ENCODE measurements at regions not wholly inside any gene's neighbourhood (a gene's known extent, or its start where the extent isn't known, plus 50 kb on each side); places are given as distances from the start of the nearest gene placed in this dataset.
"Not testable (repeated sequence)": the region's sequence is repeated elsewhere in the genome, so short reads cannot be mapped to it uniquely, and the experiment has no call there.

DNA sequence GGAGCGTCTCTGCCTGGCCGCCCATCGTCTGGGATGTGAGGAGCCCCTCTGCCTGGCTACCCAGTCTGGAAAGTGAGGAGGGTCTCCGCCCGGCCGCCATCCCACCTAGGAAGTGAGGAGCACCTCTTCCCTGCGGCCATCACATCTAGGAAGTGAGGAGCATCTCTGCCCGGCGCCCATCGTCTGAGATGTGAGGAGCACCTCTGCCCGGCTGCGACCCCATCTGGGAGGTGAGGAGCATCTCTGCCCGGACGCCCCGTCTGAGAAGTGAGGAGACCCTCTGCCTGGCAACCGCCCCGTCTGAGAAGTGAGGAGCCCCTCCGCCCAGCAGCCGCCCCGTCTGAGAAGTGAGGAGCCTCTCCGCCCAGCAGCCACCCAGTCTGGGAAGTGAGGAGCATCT lies 84.5 kb downstream of the IDS start:
- DNase-seq = not testable (repeated sequence)

DNA sequence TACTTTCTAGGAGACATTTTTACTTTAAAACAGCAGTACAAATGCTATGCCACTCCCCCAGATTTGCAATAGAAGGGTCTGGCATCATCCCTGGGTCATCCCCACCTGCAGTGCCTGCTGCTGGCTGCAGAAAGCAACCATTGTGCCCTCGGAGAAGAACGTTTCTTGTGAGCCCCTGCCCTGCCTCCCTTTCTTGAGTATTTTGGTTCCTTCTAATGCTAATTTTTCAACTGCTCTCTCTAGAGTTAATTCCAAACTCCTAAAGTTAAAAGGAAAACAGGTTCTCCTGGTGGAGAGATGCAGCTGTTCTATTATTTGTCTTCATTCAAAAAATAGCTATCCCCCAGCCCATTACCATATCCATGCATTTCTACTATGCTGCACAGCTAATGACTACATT lies 107.1 kb downstream of the IDS start:
- DNase-seq = no peak

DNA sequence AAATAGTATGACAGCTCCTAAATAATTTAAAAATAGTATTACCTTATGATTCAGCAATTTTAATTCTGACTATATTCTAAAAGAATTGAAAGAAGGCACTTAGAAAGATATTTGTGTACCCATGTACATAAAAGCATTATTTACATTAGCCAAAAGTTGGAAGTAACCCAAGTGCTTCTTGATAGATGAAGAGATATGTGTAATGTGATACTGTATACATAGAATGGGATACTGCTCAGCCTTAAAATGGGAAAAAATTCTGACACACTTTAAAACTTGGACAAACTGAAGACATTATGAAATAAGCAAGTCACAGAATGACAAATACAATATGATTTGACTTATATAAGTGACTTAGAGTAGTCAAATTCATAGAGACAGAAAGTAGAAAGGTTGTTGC lies 112.2 kb downstream of the IDS start:
- no peak for DNase-seq

DNA sequence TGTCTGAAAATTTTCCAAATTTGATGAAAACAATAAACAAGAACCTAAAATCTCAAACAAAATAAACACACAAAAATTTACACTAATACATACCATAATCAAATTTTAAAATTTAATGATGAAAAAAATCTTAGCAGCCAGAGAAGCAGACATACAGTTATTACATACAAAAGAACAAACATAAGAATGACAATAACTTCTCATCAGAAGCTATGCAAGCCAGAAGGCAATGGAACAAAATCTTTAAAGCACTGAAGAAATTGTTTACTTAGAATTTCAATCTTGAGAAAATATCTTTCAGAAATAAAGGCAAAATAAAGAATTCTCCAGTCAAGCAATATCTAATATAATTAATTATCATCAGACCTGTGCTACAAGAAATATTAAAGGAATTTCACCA lies 121.3 kb downstream of the IDS start:
- DNase-seq = no peak

DNA sequence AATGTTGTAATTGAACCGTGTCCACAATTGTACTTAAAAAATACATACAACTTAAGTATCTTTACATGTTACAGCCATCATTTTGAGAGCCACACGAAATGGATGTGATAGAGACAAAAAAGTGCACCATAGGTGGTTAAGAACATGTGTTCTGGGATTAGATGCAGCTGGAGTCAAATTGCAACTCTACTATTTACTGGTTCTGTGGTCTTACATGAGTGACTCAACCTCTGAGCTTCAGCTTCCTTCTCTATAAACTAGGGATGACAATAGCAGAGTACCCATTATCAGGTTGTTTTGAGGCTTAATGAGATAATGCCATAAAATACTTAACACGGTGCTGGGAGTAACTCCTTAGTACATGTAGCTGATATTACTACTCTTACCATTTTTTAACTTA lies 130.4 kb downstream of the IDS start:
- DNase-seq = no peak

DNA sequence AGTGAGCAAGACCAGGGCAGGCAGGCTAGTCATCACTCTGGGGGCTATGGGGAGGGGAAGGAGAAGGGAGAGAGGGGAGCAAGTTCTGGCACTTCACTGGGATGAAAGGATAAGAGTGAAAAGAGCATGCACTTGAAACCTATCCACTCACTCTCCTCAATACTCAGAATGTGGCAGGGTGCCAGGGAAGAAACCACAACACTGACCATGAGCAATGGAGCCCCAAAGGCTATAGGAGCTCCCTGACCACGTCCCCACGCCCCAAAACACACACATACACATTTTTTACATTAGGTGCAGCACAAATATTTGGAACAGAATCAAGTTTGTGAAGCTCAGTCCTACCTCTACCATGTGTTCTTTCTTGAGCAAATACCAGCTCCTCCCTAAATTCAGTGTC lies 132.2 kb downstream of the IDS start:
- no peak for DNase-seq

DNA sequence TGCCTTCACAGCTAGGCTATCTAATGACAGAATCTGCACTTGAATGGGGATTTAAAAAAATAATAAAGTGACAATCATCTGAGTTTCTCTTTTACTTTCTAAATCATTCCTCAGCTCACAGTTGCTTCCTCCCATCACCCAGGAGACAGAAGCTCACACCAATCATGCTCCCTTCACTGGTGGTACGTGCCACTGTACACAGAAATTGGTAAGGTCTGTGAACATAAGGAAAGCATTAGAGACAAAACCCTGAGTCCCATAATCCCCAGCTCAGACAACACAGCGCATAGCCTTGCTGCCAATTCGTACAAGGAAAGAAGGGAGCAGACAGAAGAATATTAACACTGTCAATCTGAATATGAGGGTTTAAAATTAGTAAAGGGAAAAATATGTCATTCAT lies 133.1 kb downstream of the IDS start:
- DNase-seq = no peak

DNA sequence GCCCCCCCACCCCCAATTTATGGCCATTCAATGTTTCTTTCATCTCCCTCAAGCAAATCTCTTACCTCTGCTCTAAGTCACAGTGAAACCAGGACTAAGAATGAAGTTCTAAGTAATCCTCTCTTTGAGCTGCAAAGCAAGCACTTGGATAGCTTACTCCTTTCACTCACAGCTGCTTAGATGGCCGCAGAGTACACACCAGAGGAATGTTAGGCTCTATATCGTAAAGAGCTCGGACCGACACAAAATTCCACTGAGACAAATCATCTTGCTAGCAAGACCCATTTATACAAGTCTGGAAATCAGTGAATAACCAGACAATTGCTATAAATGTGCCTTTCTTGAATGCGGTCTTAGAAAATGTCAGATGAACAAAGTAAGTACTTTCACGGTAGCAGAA lies 135.0 kb downstream of the IDS start:
- no peak for DNase-seq

DNA sequence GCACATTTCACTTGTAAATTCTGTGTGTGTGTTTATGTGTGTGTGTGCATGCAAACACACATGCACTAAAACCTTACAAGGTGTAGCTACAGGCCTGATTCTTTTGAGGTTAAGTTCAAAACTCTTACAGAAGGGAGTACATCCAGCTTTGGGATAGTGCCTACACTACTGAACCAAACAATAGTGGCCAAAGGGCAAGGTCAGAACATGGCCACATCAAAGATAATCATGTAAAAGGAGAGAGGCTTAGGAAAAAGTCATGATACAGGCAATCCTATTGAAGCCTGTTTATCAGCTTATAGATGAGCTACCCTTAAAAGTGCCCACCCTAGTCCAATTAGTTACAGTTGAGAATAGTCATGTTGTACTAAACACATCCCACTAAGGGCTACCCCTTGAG lies 139.6 kb downstream of the IDS start:
- no peak for DNase-seq

DNA sequence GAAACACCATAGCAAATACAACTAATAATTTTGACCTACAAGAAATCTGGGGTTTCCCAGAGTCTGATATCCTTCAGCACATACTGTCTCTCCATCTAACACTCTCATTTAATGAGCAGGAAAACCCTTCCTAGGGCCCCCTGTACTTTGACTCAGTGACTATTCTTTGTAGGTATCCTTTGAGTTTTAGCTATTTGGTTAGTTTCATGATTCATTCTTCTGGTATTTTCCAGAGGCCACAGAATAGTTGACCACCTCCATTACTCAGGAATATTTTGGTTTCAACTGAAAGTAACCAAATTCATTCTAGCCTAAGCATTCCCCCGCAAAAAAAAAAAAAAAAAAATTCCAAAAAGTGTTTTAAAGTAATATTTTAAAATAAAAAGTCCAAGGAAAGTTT lies 140.0 kb downstream of the IDS start:
- DNase-seq = no peak

DNA sequence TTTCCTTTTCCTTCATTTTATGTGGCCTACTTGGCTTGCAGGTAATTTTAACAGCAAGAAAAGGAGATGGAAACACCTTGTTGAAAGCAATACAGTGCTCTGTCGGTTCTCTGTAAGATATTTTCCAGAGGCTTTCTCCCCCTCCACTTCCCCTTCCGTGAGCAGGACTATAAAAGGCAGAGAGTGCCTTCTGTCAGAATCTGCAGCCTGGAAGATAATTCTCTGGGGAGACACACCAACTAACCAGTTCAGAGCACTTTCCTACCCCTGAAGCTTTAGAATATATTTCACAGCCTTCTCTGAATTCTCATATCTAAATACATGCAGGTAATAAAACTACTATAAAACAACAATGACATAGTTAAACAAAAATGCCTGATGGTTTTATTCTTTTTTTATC lies 141.1 kb downstream of the IDS start:
- no peak for DNase-seq

DNA sequence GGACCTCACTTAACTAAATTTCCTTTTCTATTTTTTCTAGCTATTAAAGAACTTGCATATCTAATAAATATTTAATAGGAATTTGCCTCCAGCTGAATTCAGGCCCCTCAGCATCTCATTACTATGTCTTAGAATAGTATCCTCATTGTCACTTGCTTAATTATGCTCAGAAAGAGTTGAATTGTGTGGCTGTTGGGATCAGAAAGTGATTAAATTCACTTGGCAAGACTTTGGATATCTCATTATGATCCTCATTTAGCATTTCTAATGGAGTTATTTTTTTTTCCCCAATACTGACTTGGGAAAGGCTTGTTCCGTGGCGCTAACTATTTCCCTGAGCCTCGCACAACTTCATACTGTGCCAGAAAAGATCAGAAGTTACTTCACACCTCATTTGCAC lies 158.8 kb downstream of the IDS start:
- DNase-seq = no peak

DNA sequence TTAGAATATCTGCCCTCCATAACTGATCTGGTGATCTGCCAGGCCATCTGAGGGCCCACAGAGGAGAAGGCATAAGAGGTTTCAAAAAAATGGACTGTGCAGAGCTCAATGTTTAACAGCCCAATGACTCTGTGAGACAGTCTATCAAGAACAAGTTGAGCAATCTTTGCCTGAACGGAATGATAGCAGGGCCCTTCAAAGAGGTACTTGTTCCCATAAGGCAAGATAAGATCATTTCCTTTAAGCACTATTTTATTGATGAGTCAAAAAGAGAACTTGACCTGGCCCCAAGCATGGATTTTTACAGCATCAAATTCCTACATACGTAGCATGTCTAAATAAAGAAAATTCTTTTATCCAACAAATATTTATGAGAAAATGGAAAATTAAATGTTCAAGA lies 182.8 kb downstream of the IDS start:
- no peak for DNase-seq

DNA sequence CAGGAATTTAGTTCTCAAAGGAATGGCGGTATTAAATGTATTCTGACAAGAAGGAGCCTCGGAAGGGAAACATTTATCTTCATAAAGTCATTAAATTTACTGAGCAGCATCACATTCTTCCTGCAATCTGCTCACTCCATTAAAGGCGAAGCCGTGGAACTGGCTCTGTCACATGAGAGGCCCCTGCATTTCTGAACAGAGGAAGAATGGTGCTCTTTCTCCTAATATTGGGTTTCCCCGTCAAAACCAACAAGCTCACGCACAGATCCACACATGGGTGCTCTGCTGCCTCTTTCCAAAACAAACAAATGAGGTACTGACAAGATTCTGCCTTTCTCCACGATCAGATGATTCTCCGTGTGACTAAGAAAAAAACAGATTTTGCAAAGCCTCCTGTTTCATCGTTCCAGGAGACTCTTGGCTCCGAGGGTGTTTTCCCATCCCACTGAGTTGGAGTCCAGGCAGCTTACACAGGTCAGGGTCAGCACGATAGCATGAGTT lies 191.2 kb downstream of the IDS start:
- DNase-seq = no peak

DNA sequence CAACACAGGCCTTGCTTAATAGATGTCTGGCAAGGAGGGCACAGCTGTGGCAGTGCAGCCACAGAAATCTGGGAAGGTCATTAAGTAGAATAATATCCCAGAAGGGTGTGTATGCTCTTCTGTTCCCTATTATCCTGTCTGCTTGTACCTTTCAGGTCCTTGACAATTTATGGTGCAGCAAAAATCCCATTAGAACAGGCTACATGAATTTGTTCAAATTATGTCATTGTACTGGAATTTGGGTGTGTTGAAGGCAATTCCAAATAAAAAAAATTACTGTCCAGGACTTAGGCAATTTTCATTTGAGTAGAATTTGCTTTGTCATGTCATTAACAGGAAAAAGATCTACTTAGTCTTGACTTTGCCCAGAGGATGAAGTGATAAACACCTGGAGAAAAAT lies 192.1 kb downstream of the IDS start:
- DNase-seq = no peak

DNA sequence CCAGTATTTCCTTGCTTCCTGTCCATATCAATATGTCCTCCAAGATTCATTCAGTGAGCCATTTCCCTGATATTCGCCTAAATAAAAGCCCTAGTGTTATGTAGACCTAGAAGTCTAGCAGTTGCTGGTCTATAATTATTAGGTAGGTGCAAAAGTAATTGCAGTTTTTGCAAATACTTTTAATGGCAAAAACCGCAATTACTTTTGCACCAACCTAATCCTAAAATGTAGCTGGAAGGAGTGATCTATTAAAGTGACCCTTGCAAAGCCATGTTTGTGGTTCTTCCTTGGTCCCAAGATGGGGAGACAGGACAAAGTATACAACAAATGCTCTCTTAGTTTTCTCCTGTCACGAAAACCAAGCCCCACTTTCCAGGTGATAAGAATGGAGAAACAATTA lies 193.0 kb downstream of the IDS start:
- no peak for DNase-seq

DNA sequence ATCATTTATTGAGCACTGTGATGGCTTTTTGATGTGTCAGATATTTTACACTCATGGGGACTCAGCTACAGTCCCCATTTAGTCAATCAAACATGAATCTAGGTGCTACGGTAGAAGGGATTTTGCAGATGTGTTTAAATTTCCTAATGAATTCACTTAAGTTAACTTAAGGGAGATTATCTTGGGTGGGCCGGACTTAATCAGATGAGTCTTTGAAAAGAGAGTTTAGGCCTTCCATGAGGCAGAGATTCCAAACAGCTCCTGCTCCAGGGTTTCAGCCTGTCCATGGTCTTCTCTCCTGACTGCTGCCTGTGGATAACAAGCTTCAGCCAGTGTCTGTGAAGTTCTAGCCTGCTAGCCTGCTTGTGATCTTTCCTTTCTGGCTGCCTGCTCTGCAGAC lies 202.4 kb downstream of the IDS start:
- DNase-seq = no peak

DNA sequence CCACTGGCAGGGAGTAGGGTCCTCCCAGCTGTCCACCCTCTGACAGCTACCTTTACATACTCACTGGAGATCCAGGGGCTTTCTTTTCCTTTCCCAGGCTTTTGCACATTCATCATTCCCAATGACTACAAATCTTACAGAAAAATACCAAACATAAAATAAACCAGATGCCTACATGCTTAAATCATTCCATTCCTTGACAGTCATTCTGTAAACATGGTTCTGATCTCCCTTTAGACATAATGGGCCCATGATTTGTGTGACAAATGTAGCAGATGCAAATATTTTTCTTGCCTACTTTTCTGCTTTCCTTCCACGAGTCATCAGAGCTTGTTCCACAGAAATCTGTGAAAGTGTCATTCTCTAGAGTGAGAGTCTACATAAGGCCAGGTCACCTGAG lies 207.0 kb downstream of the IDS start:
- no peak for DNase-seq

DNA sequence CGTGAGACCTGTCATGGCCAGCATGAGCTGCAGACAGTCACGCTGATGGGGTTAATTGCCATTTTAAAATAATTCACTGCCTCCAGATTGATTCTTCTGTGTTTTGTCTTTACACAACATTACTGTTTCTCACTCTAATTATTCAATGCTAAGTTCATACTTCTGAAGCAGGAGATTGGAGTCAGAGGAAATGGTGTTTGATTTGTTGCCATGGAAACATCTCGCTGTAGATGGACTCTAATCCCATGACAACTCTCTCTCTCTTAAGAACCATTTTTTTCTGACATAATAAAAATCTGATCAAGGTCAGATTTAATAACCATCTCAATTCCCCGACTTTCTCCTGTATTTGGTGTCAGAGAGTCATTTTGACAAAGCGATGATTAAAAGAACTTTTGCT lies 209.0 kb downstream of the IDS start:
- no peak for DNase-seq

DNA sequence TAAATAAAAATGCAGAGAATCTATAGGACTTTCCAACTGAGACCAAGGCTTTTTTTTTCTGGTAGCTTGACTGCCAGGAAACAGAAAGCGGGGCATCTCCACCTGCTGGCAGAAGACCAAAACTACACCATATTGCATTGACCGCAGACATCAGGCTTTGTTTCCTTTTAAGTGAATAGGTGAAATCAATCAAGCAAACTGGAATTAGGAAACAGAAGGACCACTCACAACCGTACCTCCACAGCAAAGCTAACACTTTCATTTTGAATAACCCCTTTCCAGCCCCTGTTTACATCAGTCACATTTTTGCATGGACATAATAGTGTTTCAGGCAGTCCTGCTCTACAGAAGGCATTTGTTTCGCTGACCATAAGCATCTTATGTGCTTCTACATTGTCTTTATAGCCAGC lies 218.2 kb downstream of the IDS start:
- peak; percentile 39 for DNase-seq

DNA sequence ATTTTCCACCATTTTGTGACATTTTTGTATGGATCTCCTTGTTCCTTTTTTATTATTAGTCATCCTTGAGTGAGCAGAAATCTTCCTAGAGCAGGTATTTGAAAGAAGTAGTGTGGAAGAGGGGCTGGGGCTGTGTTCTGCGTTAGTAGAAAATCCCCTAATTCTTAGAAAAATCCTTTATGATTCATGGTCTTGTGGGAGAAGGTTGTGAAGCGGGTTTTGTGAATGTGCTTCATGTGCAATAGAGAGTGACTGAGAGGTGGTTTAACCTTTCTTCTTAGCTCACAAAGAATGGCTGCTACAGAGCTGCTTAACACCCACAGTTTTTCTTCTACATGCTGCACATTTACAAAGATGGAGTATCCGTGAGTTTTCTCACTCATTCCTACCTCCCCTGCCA lies 220.5 kb downstream of the IDS start:
- DNase-seq = peak; percentile 1

DNA sequence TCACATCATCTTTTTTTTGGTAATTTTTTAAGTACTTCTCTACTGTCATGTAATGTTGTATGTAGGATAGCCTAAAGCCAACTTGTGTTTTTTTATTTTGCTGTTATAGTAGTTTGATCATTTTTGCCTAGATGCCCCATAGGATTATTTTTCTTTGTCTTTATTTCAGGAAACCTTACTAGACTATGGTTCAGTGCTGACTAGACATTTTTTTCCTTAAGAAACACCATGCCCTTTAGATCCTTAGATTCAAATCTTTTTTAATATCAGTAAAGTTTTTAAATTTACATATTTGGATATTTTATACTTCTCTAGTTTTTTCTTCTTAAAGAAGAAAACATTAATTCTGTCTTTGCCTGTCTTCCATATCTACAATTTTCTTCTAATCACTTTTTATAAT lies 221.3 kb downstream of the IDS start:
- no peak for DNase-seq

DNA sequence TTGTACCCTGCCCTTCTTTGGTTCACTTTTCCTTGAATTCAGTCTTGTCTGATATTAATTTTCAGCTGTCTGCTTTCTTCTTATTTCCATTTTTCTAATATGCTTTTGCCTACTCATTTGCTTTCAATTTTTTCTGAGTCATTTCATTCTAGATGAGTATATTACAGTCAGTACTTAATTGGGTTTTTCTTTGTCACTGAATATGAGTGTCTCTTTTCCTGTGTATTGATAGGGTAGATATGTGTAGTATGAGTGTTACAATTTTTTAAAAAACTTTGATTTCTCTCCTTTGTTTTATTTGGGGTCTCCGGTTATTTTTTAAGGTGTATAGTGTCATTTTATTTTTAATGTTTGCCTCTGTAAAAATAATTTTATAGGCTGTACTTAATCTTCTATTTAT lies 222.2 kb downstream of the IDS start:
- DNase-seq = no peak

DNA sequence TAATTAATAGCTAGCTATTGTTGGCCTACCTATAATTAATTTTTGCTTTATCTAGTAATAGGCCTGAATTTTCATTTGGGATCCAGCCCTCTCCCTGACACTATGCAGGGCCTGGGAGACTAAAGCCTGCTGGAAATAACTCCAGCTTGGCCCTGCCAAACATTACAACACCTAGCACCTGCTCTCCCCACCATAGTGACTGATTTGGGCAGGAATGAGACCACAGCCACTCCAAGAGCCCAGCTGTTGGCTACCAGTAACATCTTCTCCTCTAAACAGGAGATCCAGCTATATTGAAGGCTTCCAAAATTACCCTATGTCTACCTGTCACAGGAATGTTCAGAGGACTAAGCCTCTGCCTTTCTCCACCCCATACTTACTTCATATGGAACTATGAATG lies 225.1 kb downstream of the IDS start:
- DNase-seq = no peak

DNA sequence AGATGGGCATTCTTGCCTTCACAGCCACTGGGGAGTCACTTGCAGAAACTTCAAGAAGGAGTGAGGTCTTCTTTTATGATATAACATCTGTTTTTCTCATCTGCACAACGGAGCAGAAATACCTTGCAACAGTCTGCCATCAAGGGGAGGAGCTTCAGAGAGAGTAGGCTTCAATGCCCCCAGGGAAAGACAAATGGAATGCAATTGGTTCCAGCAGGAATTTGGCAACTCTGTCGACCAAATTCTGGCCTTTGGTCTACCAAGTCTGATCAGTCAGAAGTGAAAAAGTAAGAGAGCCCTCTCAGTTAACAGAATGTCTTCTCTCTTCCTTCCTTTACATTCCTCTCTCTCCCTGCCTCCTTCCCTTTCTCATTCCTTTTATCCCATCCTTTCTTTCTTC lies 229.3 kb downstream of the IDS start:
- no peak for DNase-seq

DNA sequence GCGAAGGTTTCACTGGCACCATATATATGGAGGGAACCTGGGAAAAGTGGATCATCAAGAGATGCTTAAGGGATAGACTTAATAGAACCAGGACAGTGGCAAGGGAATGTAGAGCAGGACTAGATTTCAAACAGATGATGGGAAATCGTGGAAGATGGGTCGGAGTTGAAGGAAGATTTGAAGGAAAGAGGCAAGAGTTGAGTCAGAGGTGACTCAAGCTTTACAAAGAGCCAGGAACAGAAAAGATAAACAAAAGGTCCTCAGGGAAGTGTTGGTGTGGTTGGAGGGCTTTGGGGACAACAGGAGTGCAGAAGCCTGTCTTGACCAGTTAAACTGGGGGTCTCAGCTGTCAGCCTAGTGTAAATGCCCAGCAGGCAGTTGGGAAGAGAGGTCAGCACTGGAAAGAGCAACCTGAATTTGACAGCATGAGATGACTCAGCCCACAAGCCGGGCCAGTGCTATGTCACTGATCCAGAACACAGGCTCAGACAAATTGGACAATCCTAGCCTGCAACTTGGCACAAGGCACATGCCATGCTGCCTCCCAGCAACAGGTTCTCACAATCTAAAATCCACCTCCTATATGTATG lies 230.5 kb downstream of the IDS start:
- no peak for DNase-seq
